Heart left ventricle (tissue), 16 donors: ENCODE measurements at regions not wholly inside any gene's neighbourhood (a gene's known extent, or its start where the extent isn't known, plus 50 kb on each side); places are given as distances from the start of the nearest gene placed in this dataset.

Source experiments
- ATAC-seq, 4 donors: fragments of 200-7000 bp; cut with Tn5 transposase; one replicate each; pipeline ENCODE4 v1.9.1; 2020 to 2022; ENCODE audit warnings: moderate library complexity in 4 of 4, mild to moderate bottlenecking in 3 of 4, moderate number of reproducible peaks in 1 of 4
- DNase-seq, 5 donors: peaks; one replicate each; pipeline ENCODE4 v3.0.0-alpha.2; 2020
- H3K27ac ChIP-seq, 12 donors: fragments of 200-600 bp; sonication (generic) in 4 of 12; one replicate each; pipeline versions ENCODE4 v1.5.0 to v1.8.0; 2016 to 2022; ENCODE audit warnings: mild to moderate bottlenecking in 2 of 12
- H3K27me3 ChIP-seq, 9 donors: fragments of 200-600 bp; sonication (generic) in 2 of 9; one replicate each; pipeline versions ENCODE4 v1.5.1 to v1.8.0; 2016 to 2022; ENCODE audit warnings: mild to moderate bottlenecking in 3 of 9
- H3K36me3 ChIP-seq, 9 donors: fragments of 200-600 bp; sonication (generic) in 2 of 9; one replicate each; pipeline versions ENCODE4 v1.5.0 to v1.8.0; 2018 to 2022; ENCODE audit warnings: mild to moderate bottlenecking in 2 of 9
- H3K4me1 ChIP-seq, 12 donors: fragments of 200-600 bp; sonication (generic) in 4 of 12; one replicate each; pipeline versions ENCODE4 v1.5.0 to v1.8.0; 2016 to 2022; ENCODE audit warnings: mild to moderate bottlenecking in 3 of 12
- H3K4me3 ChIP-seq, 12 donors: fragments of 200-600 bp; sonication (generic) in 4 of 12; one replicate each; pipeline versions ENCODE4 v1.5.0 to v1.8.0; 2017 to 2022; ENCODE audit warnings: mild to moderate bottlenecking in 9 of 12, moderate library complexity in 4 of 12
- H3K9me3 ChIP-seq, 12 donors: fragments of 200-600 bp; sonication (generic) in 4 of 12; one replicate each; pipeline versions ENCODE4 v1.5.0 to v1.8.0; 2016 to 2022; ENCODE audit warnings: mild to moderate bottlenecking in 1 of 12
- CTCF ChIP-seq, 12 donors: fragments of 200-600 bp; sonication (generic) in 4 of 12; IDR thresholded peaks; one replicate each; pipeline versions ENCODE4 v1.5.0 to v1.8.0; 2018 to 2022; ENCODE audit warnings: antibody characterized with exemption in 12 of 12, mild to moderate bottlenecking in 5 of 12
- POLR2A ChIP-seq, 2 donors: fragments of 450-650 bp; IDR thresholded peaks; one replicate each; pipeline ENCODE4 v1.6.1; 2017; ENCODE audit warnings: antibody characterized with exemption in 2 of 2, mild to moderate bottlenecking in 2 of 2, moderate library complexity in 2 of 2
- WGBS, 4 donors: extraction: QIAGEN DNeasy Blood & Tissue Kit in 2 of 4; methylation state at CpG; one replicate each; pipeline versions ENCODE4 v1.1.5 to v1.1.7; 2013 to 2018; 5-methylcytosine and 5-hydroxymethylcytosine counted together
- intact Hi-C, 10 donors: fragments of 100-400 bp; cut with DNase I; formaldehyde crosslinking; loops; one replicate each; pipeline versions ENCODE4 v1.11.1 to v1.14.2; 2022
- donor health status: ischemic (EF 13 %, LVEDD 7.1; RV severe dilation, severe dysfunction).
- donor health status: healthy with polysubstance abuse.
- donor health status: DM: no; HTN: yes; CAD: no.
- donor health status: DM: no; HTN: no; CAD: no.
- donor health status: ischemic (EF 25% LVEDD 6.9; RV normal size, moderate dysfunction).
- donor health status: ischemic (EF 25% LVEDD 5.7; RV mildly dilated, moderate dysfunction).
- donor health status: healthy.
- donor health status: DM: yes; HTN: yes; CAD: no.
- donor health status: ischemic (EF 35%, LVEDD 5.7; RV mildly dilated, moderate dysfunction).
- donor health status: nonischemic (EF 11% LVEDD 7.7; RV severe dilation, severe dysfunction).
- donor health status: DM: yes; HTN: yes; CAD: no.
- donor health status: PGD.
- donor health status: ischemic (EF 29% LVEDD 5.4; RV normal size, mild dysfunction).
- donor health status: nonischemic (EF 23%, LVEDD 6.1; RV moderate dilation, normal function).

GRCh38 chr5:68010740-68011139 lies 204.8 kb upstream of the PIK3R1 start:
- ATAC-seq (no peak), DNase-seq (no peak)
- 88 to 97% (median 96%) methylated on average over 2 of the region's 2 CpGs for WGBS, 4 donors
- Histone ChIP-seq H3K36me3 (no peaks in the 10 kb centered on the region), H3K4me3 (no peak overlapping the region), H3K4me1 (no peaks in the 10 kb centered on the region), H3K9me3 (no peaks in the 10 kb centered on the region), H3K27me3 (no peaks in the 10 kb centered on the region), H3K27ac (no peak overlapping the region)
- TF ChIP-seq CTCF (IDR thresholded peaks at IDR 0.05) (no peak), POLR2A (IDR thresholded peaks at IDR 0.05) (no peak)
- intact Hi-C loops = no loop called here

GRCh38 chr5:68007451-68007850 lies 208.1 kb upstream of the PIK3R1 start:
- Histone ChIP-seq H3K36me3 (no peaks in the 10 kb centered on the region), H3K27me3 (no peaks in the 10 kb centered on the region), H3K9me3 (no peaks in the 10 kb centered on the region), H3K4me3 (no peak overlapping the region), H3K27ac (no peak overlapping the region), H3K4me1 (no peaks in the 10 kb centered on the region)
- whole genome bisulfite sequencing, 4 donors = 70 to 83% (median 80%) methylated on average over 3 of the region's 3 CpGs
- ATAC-seq (peak in 2 of 4 donors; percentile 79 to 81), DNase-seq (peak in 3 of 5 donors; percentile 43 to 64 (median 45))
- no peak for TF ChIP-seq CTCF (IDR thresholded peaks at IDR 0.05)
- no peak for TF ChIP-seq POLR2A (IDR thresholded peaks at IDR 0.05)
- intact Hi-C loops = no loop called here

- 89 to 98% (median 93%) methylated on average over 3 of the region's 3 CpGs for WGBS, 4 donors
- TF ChIP-seq POLR2A (IDR thresholded peaks at IDR 0.05) (no peak), CTCF (IDR thresholded peaks at IDR 0.05) (no peak)
- intact Hi-C loops = no loop called here
- Histone ChIP-seq H3K36me3 (no peaks in the 10 kb centered on the region), H3K27ac (no peak overlapping the region), H3K4me1 (peaks cover 0 to 17% (median 4%) of the 10 kb centered on the region in 12 donors), H3K4me3 (no peak overlapping the region), H3K27me3 (no peaks in the 10 kb centered on the region), H3K9me3 (no peaks in the 10 kb centered on the region)
- ATAC-seq (no peak), DNase-seq (no peak)
These were observed 212.7 kb upstream of the PIK3R1 start for GRCh38 chr5:68002836-68003235.

GRCh38 chr5:68000805-68001204 lies 214.8 kb upstream of the PIK3R1 start:
- H3K4me3 ChIP-seq = no peak overlapping the region
- TF ChIP-seq POLR2A (IDR thresholded peaks at IDR 0.05) (no peak), CTCF (IDR thresholded peaks at IDR 0.05) (no peak)
- DNase-seq (no peak), ATAC-seq (no peak)
- intact Hi-C loops = loop anchor here in 1 of 10 donors (2.0 kb wide), 1 partner anchor 46 kb away; no protein-coding TSS in a partner anchor
- no peaks in the 10 kb centered on the region for H3K9me3 ChIP-seq
- peak overlapping the region in 1 of 12 donors; percentile 9 for H3K27ac ChIP-seq
- no peaks in the 10 kb centered on the region for H3K27me3 ChIP-seq
- no peaks in the 10 kb centered on the region for H3K36me3 ChIP-seq
- peaks cover 0 to 17% (median 4%) of the 10 kb centered on the region in 12 donors for H3K4me1 ChIP-seq
